Chondrocyte (in vitro differentiated cells): ENCODE measurements at regions not wholly inside any gene's neighbourhood (a gene's known extent, or its start where the extent isn't known, plus 50 kb on each side); places are given as distances from the start of the nearest gene placed in this dataset.

ENCODE experiments used
- DNase-seq: peaks from one replicate; pipeline ENCODE4 v3.0.0; 2021; ENCODE audit warnings: mixed read lengths, low spot score
- H3K27ac Mint-ChIP-seq: one replicate; pipeline ENCODE4 v1.8.0; 2021; ENCODE audit warnings: mild to moderate bottlenecking, moderate library complexity, mixed read lengths; ENCODE audit not compliant: unreplicated experiment
- H3K27me3 Mint-ChIP-seq: 2 replicates; pipeline ENCODE4 v1.8.0; 2021; ENCODE audit warnings: low read depth, mixed read lengths
- H3K36me3 Mint-ChIP-seq: 2 replicates; pipeline ENCODE4 v1.8.0; 2021; ENCODE audit warnings: low read depth, mixed read lengths
- H3K4me1 Mint-ChIP-seq: 2 replicates; pipeline ENCODE4 v1.8.0; 2021; ENCODE audit warnings: low read depth, mild to moderate bottlenecking, mixed read lengths
- H3K4me3 Mint-ChIP-seq: one replicate; pipeline ENCODE4 v1.8.0; 2021; ENCODE audit warnings: mild to moderate bottlenecking, moderate library complexity, mixed read lengths; ENCODE audit not compliant: unreplicated experiment
- H3K9me3 Mint-ChIP-seq: 2 replicates; pipeline ENCODE4 v1.8.0; 2021; ENCODE audit warnings: low read depth, mixed read lengths
- TF ChIP-seq, protein P1 (sequence below): fragments of 200-600 bp; sonication (generic); IDR thresholded peaks from 2 replicates; pipeline ENCODE4 v1.5.0; 2021; ENCODE audit warnings: antibody characterized with exemption, mild to moderate bottlenecking, moderate library complexity

DNA sequence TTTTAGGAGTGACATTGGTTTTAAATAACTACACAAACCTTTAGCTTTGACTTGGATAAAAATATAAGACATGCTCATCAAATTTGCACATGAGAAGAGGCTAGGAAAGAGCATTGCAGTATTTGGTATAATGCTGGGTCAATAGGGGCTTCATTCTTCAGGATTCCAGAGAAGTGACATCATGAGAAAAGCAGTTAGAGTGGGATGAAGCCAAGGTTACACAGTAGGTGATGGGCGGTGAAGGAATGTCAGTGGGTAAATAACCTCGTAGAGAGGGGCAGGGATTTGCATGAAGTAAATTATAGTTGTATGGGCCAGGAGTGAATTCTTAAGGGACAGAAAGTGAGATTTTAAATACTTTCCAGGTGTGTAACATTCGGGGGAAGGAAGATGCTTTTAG is 216.2 kb downstream of the RFPL4B start:
- peaks cover 2% of the 10 kb centered on the region for H3K36me3 Mint-ChIP-seq
- no peak overlapping the region for H3K4me3 Mint-ChIP-seq
- TF ChIP-seq, protein P1, sequence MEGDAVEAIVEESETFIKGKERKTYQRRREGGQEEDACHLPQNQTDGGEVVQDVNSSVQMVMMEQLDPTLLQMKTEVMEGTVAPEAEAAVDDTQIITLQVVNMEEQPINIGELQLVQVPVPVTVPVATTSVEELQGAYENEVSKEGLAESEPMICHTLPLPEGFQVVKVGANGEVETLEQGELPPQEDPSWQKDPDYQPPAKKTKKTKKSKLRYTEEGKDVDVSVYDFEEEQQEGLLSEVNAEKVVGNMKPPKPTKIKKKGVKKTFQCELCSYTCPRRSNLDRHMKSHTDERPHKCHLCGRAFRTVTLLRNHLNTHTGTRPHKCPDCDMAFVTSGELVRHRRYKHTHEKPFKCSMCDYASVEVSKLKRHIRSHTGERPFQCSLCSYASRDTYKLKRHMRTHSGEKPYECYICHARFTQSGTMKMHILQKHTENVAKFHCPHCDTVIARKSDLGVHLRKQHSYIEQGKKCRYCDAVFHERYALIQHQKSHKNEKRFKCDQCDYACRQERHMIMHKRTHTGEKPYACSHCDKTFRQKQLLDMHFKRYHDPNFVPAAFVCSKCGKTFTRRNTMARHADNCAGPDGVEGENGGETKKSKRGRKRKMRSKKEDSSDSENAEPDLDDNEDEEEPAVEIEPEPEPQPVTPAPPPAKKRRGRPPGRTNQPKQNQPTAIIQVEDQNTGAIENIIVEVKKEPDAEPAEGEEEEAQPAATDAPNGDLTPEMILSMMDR: no peak
- H3K27ac Mint-ChIP-seq: peak overlapping the region; percentile 70
- H3K9me3 Mint-ChIP-seq: peaks cover 6% of the 10 kb centered on the region
- peaks cover 20% of the 10 kb centered on the region for H3K4me1 Mint-ChIP-seq
- no peaks in the 10 kb centered on the region for H3K27me3 Mint-ChIP-seq
- no peak for DNase-seq

DNA sequence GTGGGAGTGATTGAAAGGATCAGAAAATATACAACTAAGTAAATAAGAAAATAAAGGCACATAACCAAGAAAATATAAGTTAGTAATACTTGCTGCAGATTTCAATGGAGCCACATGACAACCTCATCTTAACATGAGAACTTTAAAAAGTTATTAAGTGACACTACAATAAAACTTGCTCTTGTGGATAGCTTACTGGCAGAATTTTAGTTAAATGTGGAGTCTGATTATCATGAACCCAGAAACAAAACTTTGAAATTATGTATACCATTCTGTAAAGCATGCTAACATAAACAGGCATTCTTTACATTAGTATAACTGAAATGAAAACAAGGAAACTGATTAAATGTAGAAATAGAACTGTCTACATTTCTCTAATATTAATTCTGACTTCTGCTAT is 220.9 kb downstream of the RFPL4B start:
- H3K27ac Mint-ChIP-seq: no peak overlapping the region
- H3K27me3 Mint-ChIP-seq: no peaks in the 10 kb centered on the region
- H3K4me1 Mint-ChIP-seq: peaks cover 21% of the 10 kb centered on the region
- TF ChIP-seq, protein P1: no peak
- DNase-seq: no peak
- no peak overlapping the region for H3K4me3 Mint-ChIP-seq
- peaks cover 6% of the 10 kb centered on the region for H3K9me3 Mint-ChIP-seq
- H3K36me3 Mint-ChIP-seq: peaks cover 2% of the 10 kb centered on the region

DNA sequence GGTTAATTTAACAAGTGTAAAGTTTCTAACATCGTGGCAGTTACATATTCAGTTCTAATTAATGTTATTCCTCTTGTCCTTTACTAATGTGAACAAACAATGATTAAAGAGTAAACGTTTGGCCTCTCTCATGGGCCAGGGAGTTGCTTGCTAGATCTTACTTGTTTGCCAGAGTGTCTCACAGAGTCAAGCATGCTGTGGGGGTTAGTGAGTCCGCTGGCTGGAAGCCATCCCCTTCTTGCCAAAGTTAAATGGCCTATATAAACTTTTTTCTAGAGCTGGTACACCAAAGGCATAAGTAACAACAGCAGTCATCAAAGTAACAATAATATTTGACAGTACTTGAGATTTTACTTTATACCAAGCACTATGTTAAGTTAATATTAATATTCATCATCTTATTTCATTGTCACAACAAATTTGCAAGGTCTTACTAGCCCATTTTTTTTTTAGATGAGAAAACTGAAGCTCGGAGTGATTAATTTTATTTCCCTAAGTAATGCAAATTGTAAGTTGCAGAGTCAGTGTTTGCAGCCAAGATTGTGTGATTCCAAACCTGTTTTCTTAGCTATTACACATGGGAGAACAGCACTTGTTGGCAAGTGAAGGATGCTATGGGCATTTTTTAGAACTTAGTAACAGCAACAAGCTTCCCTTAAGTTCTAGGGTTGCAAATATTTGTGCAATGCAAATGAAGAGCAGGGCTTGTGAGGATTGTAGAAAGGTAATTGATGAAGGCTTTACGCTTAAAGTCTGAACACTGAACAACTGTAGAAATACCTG is 224.5 kb downstream of the RFPL4B start:
- H3K4me3 Mint-ChIP-seq: no peak overlapping the region
- no peak overlapping the region for H3K27ac Mint-ChIP-seq
- no peaks in the 10 kb centered on the region for H3K9me3 Mint-ChIP-seq
- H3K4me1 Mint-ChIP-seq: peaks cover 10% of the 10 kb centered on the region
- DNase-seq: no peak
- TF ChIP-seq, protein P1: no peak
- no peaks in the 10 kb centered on the region for H3K36me3 Mint-ChIP-seq
- H3K27me3 Mint-ChIP-seq: no peaks in the 10 kb centered on the region

GRCh38 chr6:112574190-112574589 is 227.1 kb downstream of the RFPL4B start:
- H3K36me3 Mint-ChIP-seq: no peaks in the 10 kb centered on the region
- no peak overlapping the region for H3K27ac Mint-ChIP-seq
- peaks cover 10% of the 10 kb centered on the region for H3K4me1 Mint-ChIP-seq
- no peak overlapping the region for H3K4me3 Mint-ChIP-seq
- DNase-seq: no peak
- no peaks in the 10 kb centered on the region for H3K27me3 Mint-ChIP-seq
- TF ChIP-seq, protein P1: no peak
- H3K9me3 Mint-ChIP-seq: no peaks in the 10 kb centered on the region

DNA sequence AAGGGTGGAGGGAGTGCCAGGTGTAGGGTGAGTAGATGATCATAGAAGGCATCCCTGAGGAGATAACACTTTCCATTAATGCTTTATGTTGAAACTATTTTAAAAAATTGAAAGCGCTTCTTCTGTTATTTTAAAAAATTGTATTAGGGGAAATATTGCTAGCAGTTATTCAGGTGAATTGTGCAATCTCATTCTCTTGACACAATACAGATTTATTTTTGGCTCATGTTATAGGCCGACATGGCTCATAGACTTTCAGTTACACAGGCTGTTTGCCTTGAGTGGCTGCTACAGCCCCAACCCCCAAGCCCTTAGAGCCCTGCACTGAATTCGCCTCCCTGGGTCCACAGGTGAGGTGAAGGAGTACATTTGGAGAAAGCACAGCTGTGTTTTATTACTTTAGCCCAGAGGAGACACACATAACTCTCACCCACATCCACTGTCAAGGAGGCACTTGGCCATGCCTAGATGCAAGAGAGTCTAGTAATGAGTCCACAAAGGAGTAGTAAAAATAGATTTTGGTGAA is 228.2 kb downstream of the RFPL4B start:
- H3K27ac Mint-ChIP-seq: no peak overlapping the region
- H3K9me3 Mint-ChIP-seq: no peaks in the 10 kb centered on the region
- peaks cover 10% of the 10 kb centered on the region for H3K4me1 Mint-ChIP-seq
- no peaks in the 10 kb centered on the region for H3K27me3 Mint-ChIP-seq
- no peak overlapping the region for H3K4me3 Mint-ChIP-seq
- H3K36me3 Mint-ChIP-seq: no peaks in the 10 kb centered on the region
- TF ChIP-seq, protein P1: no peak
- DNase-seq: no peak
